Bronchial epithelial cell (primary cell): ENCODE measurements at regions not wholly inside any gene's neighbourhood (a gene's known extent, or its start where the extent isn't known, plus 50 kb on each side); places are given as distances from the start of the nearest gene placed in this dataset.

Source experiments
- DNase-seq: peaks from one replicate; pipeline ENCODE4 v3.0.0-alpha.2; 2010; ENCODE audit warnings: low read depth
- FAIRE-seq: peaks from 2 replicates; lab custom pipeline; 2011; peaks lifted over from hg19 to GRCh38; lab: Jason Lieb, UNC
- H3K27me3 ChIP-seq: 2 replicates; pipeline ENCODE4 v1.5.1; 2011; ENCODE audit warnings: low read length; ENCODE audit not compliant: control insufficient read depth, insufficient read depth
- H3K36me3 ChIP-seq: 2 replicates; pipeline ENCODE4 v1.5.1; 2011; ENCODE audit warnings: low read length; ENCODE audit not compliant: control insufficient read depth, insufficient read depth
- H3K4me3 ChIP-seq: 2 replicates; pipeline ENCODE4 v1.5.1; 2011; ENCODE audit warnings: mild to moderate bottlenecking, low read depth, low read length, control low read depth
- CTCF ChIP-seq: IDR thresholded peaks from 2 replicates; pipeline ENCODE4 v1.5.1; 2011; ENCODE audit warnings: mild to moderate bottlenecking, moderate library complexity, low read length, control low read depth, inconsistent platforms; ENCODE audit not compliant: insufficient read depth, severe bottlenecking

GRCh38 chr10:100683545-100684300 lies 61.7 kb upstream of the PAX2 start:
- H3K36me3 ChIP-seq: no peaks in the 10 kb centered on the region
- peaks cover 48% of the 10 kb centered on the region for H3K27me3 ChIP-seq
- FAIRE-seq (no peak), DNase-seq (no peak)
- no peak for TF ChIP-seq CTCF
- no peak overlapping the region for H3K4me3 ChIP-seq

- TF ChIP-seq CTCF: no peak
- H3K27me3 ChIP-seq: peaks cover 52% of the 10 kb centered on the region
- FAIRE-seq (no peak), DNase-seq (no peak)
- H3K4me3 ChIP-seq: no peak overlapping the region
- no peaks in the 10 kb centered on the region for H3K36me3 ChIP-seq
Observed at GRCh38 chr10:100684688-100685235, 60.6 kb upstream of the PAX2 start.

- H3K4me3 ChIP-seq: no peak overlapping the region
- no peak for TF ChIP-seq CTCF
- peaks cover 52% of the 10 kb centered on the region for H3K27me3 ChIP-seq
- H3K36me3 ChIP-seq: no peaks in the 10 kb centered on the region
- DNase-seq (no peak), FAIRE-seq (no peak)
Observed at GRCh38 chr10:100685331-100685730, 60.1 kb upstream of the PAX2 start.

- FAIRE-seq (no peak), DNase-seq (no peak)
- Histone ChIP-seq H3K36me3 (no peaks in the 10 kb centered on the region), H3K27me3 (peaks cover 40% of the 10 kb centered on the region), H3K4me3 (no peak overlapping the region)
- TF ChIP-seq CTCF: no peak
Observed at GRCh38 chr10:100687143-100688003, 58.0 kb upstream of the PAX2 start.

GRCh38 chr10:100688201-100688600 lies 57.2 kb upstream of the PAX2 start:
- FAIRE-seq (no peak), DNase-seq (no peak)
- H3K27me3 ChIP-seq: peaks cover 36% of the 10 kb centered on the region
- TF ChIP-seq CTCF: no peak
- H3K4me3 ChIP-seq: no peak overlapping the region
- H3K36me3 ChIP-seq: no peaks in the 10 kb centered on the region
